ENCODE measurements at regions not wholly inside any gene's neighbourhood (a gene's known extent, or its start where the extent isn't known, plus 50 kb on each side); places are given as distances from the start of the nearest gene placed in this dataset.

GRCh38 chr5:155822177-155822576 is 504.8 kb upstream of the SGCD start:
- Histone ChIP-seq H3K4me3 (replicated peaks in 1 of 2; ENCODE audit: low read depth in 1 of 2, low read length in 2 of 2) (no peak overlapping the region), H3K27me3 (ENCODE audit: insufficient read depth, low read length) (no peaks in the 10 kb centered on the region), H3K36me3 (ENCODE audit: control insufficient read depth in 1 of 2, insufficient read depth in 2 of 2, low read length in 2 of 2) (no peaks in the 10 kb centered on the region), H3K4me1 (ENCODE audit: control insufficient read depth in 1 of 2, insufficient read depth in 2 of 2, low read length in 2 of 2) (no peaks in the 10 kb centered on the region), H2AFZ (ENCODE audit: low read depth, low read length, poor library complexity, severe bottlenecking) (no peak overlapping the region), H3K79me2 (ENCODE audit: insufficient read depth, low read length) (no peaks in the 10 kb centered on the region), H3K9ac (ENCODE audit: low read length) (no peak overlapping the region), H3K9me3 (ENCODE audit: control insufficient read depth in 1 of 2, insufficient read depth in 1 of 2, low read depth in 1 of 2, low read length in 2 of 2) (peaks cover 3 to 9% of the 10 kb centered on the region in 2 experiments; a peak in 2 of 4 replicates), H3K27ac (ENCODE audit: low read depth, low read length) (no peak overlapping the region), H3K4me2 (ENCODE audit: low read length) (no peak overlapping the region), H4K20me1 (ENCODE audit: insufficient read depth) (no peaks in the 10 kb centered on the region), H3K9me2 (ENCODE audit: insufficient read depth) (no peaks in the 10 kb centered on the region)
- TF ChIP-seq ZFX (IDR thresholded peaks at IDR 0.05) (no peak), POLR2AphosphoS5 (IDR thresholded peaks at IDR 0.05; ENCODE audit: low read depth, low read length) (no peak), EGR1 (IDR thresholded peaks at IDR 0.05; ENCODE audit: low read depth) (no peak), ELF1 (IDR thresholded peaks at IDR 0.05; ENCODE audit: borderline replicate concordance, low read depth) (no peak), SRF (IDR thresholded peaks at IDR 0.05; ENCODE audit: low read depth) (no peak), CTCF (IDR thresholded peaks at IDR 0.05 in 2 of 3, conservative IDR thresholded peaks at IDR 0.05 in 1 of 3; ENCODE audit: borderline replicate concordance in 1 of 3, insufficient read depth in 1 of 3, low read depth in 2 of 3, low read length in 2 of 3) (no peak), EZH2phosphoT487 (IDR thresholded peaks at IDR 0.05; ENCODE audit: borderline replicate concordance) (no peak), CBX3 (IDR thresholded peaks at IDR 0.05; ENCODE audit: low read depth) (no peak), POLR2A (IDR thresholded peaks at IDR 0.05; ENCODE audit: borderline replicate concordance, extremely low read depth, insufficient read depth, insufficient read length) (no peak), YY1 (IDR thresholded peaks at IDR 0.05; ENCODE audit: extremely low read depth, insufficient replicate concordance, low read depth, low read length) (no peak), SIN3A (IDR thresholded peaks at IDR 0.05; ENCODE audit: low read depth) (no peak)
- CTCF ChIA-PET, result no interaction called here
- DNase-seq (ENCODE audit: low read depth, low spot score) (no peak), ATAC-seq (no peak)
- POLR2A ChIA-PET, result no interaction called here
- RAD21 ChIA-PET (ENCODE audit: low non-redundant PET in 1 of 2, low total read pairs in 2 of 2, uncharacterized antibody in 2 of 2, unreplicated experiment in 2 of 2), result no interaction called here
- no TSS peak for BruUV-seq (replicated peaks)
- intact Hi-C loops (cut with micrococcal nuclease), result no loop called here
